GM21360 (cell line): ENCODE measurements at regions not wholly inside any gene's neighbourhood (a gene's known extent, or its start where the extent isn't known, plus 50 kb on each side); places are given as distances from the start of the nearest gene placed in this dataset.

ENCODE experiments used
- ATAC-seq: cut with Tn5 transposase; IDR thresholded peaks from one replicate; pipeline ENCODE4 v1.9.1; 2021; ENCODE audit warnings: mild to moderate bottlenecking, moderate library complexity; ENCODE audit not compliant: unreplicated experiment

- ATAC-seq: no peak
Measured at GRCh38 chr6:91386204-91386603, 799.3 kb upstream of the MAP3K7 start.

DNA sequence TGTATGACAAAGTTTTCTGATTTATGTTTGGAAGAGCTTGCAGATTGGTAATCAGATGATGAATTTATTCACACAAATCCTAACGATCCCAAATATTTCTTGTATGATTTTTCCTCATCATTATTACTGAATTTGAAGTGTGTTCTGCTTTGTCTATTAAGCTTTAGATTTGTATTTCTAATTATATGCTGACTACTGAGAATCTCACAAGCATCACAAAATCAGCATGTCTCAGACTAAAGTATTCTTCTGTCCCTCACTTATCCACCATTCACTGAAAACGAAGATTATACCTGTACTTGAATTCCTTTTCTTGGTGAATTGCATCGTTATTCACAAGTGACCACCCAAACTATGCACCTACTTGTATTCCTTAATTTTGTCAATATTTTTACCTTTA, 796.3 kb upstream of the MAP3K7 start:
- ATAC-seq: no peak

DNA sequence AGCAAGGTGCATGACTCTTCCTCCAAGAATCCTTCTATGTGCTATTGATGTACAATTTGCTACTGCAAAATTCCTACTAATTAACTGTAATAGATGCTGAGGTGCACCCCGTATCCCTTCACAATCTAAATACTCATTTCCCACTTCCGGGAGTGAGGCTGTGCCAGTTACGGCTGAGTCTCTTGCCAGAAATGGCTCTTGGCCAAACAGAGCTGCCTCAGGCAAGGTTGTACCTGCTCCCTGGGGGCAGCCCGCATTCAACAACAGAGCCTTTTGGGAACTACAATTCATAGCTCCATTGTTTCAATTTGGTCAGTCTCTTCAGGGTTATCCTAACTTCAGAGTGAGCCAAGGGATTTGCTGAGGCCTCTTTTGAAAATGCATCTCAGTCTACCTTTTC, 789.8 kb upstream of the MAP3K7 start:
- ATAC-seq: no peak

DNA sequence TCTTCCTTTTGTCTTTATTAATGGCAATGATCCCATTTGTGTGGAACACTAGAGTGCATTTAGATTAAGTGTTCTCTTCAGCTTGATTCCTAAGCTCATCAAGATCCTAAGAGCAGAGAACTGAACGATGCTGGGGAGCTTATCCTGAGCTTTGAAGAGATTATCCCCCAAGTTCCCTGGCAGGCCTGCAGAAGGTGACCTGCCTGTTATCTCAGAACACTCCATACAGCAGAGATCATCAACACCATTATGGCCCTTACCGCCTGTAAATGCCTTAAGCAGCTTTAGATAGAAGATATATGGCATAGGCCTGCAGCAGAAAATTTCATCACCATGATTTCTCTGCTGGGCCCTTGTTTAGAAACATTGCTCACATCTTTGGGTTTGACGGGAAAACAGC, 779.9 kb upstream of the MAP3K7 start:
- no peak for ATAC-seq

DNA sequence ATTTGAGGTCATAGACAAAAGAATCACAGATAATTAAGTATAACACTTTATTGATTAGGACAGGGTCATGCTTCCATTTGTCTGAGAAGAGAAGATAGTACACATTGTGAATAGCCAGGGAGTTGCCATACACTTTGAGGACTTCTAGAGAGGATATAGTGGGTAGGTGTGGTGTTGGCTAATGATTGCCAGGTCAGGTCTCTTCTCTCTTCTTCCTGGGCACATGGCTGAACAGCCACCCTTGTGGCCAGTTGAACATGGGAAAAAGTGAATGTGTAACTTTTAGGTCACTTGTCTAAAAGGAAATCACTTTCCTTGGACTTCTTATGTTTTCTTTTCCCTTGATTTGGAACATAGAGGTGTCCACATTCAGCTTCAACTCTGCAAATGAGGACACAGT, 772.1 kb upstream of the MAP3K7 start:
- ATAC-seq: no peak

DNA sequence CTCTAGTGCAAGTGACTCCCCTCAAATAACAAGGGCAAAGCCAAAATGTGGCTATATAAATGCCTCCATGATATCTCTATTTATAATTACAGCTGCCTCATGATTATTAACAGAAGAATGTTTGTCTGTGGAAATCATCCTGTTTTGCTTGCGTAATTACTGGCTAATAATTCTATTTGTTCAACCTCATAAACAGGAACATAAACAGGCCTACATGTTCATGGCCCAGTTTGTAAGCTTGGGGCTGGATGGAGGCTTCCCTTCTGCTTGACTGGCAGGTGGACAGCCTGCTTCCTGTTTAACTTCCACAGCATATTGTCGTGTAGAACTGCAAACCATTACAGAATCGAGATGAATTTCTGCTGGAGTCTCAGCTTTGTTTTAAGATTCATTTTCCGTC, 766.0 kb upstream of the MAP3K7 start:
- ATAC-seq: no peak

GRCh38 chr6:91352321-91352720, 765.4 kb upstream of the MAP3K7 start:
- ATAC-seq: no peak

- ATAC-seq: no peak
Measured at GRCh38 chr6:91350146-91350908, 763.5 kb upstream of the MAP3K7 start.

GRCh38 chr6:91341473-91341872, 754.6 kb upstream of the MAP3K7 start:
- ATAC-seq: no peak

- no peak for ATAC-seq
Measured at GRCh38 chr6:91340896-91341395, 754.1 kb upstream of the MAP3K7 start.

- no peak for ATAC-seq
Measured at GRCh38 chr6:91337967-91338366, 751.1 kb upstream of the MAP3K7 start.

- ATAC-seq: no peak
Measured at GRCh38 chr6:91330896-91331295, 744.0 kb upstream of the MAP3K7 start.

GRCh38 chr6:91328241-91328640, 741.4 kb upstream of the MAP3K7 start:
- ATAC-seq: no peak

- ATAC-seq: no peak
Measured at GRCh38 chr6:91324711-91325110, 737.8 kb upstream of the MAP3K7 start.

DNA sequence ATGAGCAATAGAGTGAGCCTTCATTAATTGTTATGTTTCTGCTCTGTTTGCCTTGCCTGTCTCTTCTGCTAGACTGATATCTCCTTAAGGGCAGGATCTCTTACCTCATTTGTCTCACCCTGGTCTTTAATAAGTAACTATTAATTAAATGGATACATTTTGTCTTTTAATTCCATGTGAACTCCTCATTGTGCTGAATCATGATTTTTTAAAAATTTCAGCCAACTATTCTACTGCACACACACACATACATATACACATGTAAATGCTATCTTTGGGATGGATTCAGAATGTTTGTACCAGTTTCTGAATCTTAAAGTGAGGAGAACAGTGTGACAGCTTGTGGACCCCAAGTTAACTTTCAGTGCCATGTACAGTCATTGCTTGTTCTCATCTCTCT, 731.1 kb upstream of the MAP3K7 start:
- ATAC-seq: no peak

GRCh38 chr6:91317247-91317835, 730.5 kb upstream of the MAP3K7 start:
- no peak for ATAC-seq

DNA sequence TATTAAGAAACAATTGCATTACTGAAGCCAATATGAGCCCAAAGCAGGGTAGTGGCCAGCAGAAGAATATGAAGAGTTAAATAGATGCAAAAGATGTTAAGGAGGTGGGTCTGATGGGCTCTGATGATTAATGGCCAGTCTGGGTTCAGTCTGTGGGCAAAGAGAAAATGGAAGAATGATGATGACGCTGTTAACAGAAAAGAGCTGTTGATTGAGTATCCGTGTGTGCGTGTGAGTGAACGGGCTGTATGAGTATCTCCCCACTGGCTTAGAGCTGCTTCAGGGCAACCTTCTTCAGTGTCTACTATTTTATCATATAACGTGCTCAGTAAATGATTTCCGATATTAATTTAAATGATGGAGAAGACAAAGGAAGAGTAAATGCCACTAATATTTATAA, 723.3 kb upstream of the MAP3K7 start:
- no peak for ATAC-seq

GRCh38 chr6:91305755-91306154, 718.9 kb upstream of the MAP3K7 start:
- no peak for ATAC-seq

DNA sequence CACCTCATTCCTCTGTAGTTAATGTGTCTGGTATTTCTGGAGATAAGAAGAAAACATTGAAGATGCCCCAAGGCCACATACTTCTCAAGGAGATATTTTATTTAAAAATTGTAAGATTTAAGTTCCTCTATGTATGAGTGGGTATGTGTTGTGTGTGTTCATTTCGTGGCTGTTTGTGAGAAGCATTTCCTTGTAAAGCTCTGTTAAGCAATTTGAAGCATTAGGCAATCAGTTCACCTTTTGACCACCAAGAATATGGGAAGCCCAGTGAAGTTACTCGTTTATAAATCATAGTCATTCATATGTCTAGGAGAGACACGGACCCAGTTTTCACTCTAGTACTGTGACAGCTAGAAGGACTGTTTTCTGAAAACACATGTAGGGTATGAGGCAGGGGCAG, 717.6 kb upstream of the MAP3K7 start:
- no peak for ATAC-seq

- no peak for ATAC-seq
Measured at GRCh38 chr6:91303326-91303725, 716.5 kb upstream of the MAP3K7 start.

DNA sequence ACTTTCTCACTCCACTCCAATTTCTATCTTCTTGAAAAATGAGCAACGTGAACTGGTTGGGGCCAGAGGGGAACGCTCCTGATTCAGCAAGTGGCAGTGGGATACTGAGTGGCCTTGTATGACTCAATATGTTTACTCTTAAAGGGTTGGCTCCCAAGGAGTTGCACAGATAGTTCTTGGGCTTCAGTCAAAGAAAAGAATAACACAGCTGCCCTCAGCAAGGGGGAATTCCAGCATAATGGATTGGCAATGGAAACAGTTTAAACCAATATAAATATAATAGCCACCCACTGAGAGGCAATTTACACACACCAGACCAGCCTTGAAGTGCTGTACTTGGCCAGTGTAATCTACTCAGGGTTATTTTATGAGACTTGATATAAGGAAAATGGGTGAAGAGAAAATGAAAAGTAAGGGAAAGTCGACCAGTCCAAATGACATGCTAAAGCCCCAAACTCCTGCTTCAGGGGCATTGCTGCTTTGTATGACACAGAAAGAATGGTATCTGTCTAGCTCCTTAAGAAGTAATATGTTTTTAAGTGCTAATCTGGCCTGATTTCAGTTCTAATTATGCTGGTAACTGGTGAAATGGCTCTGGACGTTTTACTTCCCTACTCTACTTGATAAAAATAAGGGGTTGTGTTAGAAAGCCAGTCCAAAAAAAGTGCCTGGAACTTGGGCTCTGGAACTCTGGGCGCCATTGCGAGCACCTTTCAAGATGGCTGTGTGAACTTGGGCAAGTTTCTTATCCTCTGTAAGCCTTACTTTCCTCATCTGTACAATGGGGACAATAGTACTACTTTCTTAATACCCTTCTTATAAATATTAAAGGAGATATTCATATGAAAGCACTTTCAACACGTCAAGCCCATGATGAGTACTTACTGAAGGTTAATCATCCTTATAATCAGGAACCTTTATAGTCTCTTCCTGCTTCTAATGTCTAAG, 712.9 kb upstream of the MAP3K7 start:
- ATAC-seq: no peak
